AG09309 (cell line): ENCODE measurements at regions not wholly inside any gene's neighbourhood (a gene's known extent, or its start where the extent isn't known, plus 50 kb on each side); places are given as distances from the start of the nearest gene placed in this dataset.

Experiments
- DNase-seq: peaks from one replicate; pipeline ENCODE4 v3.0.0-alpha.2; 2010; ENCODE audit warnings: low read depth
- H3K4me3 ChIP-seq: 2 replicates; pipeline ENCODE4 v1.5.1; 2011; ENCODE audit warnings: mild to moderate bottlenecking, low read depth, low read length, moderate library complexity; ENCODE audit not compliant: control insufficient read depth
- TF ChIP-seq, protein P1 (sequence below): IDR thresholded peaks from 2 replicates; pipeline ENCODE4 v1.5.1; 2011; ENCODE audit warnings: mild to moderate bottlenecking, low read depth, low read length, inconsistent platforms; ENCODE audit not compliant: insufficient read depth, control insufficient read depth; ENCODE audit errors: missing control alignments

DNA sequence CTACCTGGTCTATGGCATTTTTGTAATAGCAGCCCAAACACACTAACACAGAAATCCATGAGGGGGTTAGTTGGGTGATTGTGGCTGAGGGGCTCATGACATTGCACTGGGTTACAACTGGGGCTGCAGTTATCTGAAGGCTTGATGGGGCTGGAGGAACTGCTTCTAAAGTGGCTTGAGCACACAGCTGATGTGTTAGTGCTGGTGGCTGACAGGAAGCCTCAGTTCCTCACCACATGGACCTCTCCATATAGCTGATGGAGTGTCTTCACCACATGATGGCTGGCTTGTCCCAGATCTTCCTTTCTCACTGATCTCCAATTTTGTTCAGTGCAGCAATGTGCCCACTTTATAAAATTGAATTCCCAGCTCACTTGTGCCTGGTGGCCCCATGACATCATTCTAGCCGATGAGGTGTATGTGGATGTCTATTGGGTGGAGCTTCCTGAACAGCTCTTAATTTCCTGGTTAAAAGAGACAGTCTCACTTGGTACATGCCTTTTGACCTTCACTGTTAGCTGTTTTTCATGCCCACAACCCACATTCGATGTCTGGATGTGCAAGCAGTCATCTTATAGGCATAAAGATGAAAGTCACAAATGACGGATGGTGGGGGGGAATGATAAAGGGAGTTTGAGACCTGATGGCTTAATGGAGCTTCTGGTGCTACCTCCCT, 166.9 kb upstream of the BMPER start:
- no peak for DNase-seq
- no peak overlapping the region for H3K4me3 ChIP-seq
- TF ChIP-seq, protein P1, sequence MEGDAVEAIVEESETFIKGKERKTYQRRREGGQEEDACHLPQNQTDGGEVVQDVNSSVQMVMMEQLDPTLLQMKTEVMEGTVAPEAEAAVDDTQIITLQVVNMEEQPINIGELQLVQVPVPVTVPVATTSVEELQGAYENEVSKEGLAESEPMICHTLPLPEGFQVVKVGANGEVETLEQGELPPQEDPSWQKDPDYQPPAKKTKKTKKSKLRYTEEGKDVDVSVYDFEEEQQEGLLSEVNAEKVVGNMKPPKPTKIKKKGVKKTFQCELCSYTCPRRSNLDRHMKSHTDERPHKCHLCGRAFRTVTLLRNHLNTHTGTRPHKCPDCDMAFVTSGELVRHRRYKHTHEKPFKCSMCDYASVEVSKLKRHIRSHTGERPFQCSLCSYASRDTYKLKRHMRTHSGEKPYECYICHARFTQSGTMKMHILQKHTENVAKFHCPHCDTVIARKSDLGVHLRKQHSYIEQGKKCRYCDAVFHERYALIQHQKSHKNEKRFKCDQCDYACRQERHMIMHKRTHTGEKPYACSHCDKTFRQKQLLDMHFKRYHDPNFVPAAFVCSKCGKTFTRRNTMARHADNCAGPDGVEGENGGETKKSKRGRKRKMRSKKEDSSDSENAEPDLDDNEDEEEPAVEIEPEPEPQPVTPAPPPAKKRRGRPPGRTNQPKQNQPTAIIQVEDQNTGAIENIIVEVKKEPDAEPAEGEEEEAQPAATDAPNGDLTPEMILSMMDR: no peak

DNA sequence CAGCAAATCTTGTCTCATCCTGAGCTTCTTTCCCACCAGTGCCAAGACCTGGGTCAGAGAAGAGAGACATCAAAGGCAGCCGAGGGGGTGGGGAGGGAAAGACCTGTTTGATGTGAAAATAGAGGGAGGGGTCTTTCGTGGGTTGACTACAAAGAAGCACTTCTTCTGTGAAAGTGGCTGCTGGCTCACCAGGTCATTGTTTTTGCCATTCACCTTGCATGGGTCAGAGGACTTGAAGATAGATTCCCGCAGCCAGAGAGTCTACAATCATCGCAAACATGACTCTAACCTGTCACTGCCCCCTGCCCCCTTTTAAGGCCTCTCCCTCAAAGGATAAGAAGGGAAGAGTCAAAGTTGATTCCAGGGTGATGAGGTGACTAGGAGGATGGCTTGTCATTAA, 166.1 kb upstream of the BMPER start:
- DNase-seq: no peak
- TF ChIP-seq, protein P1: no peak
- no peak overlapping the region for H3K4me3 ChIP-seq

DNA sequence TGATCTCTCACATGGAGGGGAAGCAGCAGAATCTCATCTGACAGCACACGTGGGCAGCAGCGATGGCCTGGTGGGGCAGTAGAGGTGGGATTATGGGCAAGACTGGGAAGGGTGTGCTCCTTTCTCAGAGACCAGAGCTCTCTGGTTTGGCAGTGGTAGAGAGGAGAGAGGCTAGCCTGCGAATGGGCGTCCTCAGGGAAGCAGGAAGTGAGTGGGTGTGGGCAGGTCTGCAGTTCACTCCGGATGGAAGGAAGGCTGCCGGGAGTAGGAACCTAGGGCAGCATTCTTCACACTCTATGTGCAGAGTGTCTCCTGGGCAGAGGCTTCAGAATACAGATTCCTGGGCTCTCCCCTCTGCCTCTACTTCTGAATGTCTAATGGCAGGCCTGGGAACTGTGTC, 162.8 kb upstream of the BMPER start:
- H3K4me3 ChIP-seq: no peak overlapping the region
- TF ChIP-seq, protein P1: no peak
- DNase-seq: no peak

DNA sequence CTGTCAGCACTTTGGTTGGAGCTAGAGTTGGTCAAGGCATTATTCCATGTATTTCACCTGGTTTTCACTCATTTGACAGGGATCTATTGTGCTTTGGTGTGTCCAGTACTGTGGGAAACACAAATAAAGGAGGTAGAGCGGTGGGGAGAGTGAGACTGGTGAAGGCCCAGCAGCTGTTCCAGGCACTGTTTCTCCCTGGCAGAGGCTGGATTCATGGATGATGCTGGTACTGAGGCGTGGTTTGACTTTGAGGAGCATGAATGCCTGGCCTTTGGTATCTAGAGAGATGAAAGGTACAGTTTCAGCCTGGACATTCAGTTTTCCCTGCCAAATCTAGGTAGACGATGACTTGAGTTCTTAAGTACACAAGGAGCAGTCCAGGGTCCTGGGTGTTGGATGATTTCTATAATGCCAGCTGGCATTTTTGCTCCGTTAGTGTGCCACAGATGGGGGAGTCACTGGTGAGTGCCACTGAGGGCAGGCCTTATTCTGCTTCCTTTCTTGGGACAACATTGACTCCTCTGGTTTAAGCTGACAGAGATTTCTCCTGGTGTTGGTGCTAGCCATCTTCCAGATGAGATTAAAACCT, 162.2 kb upstream of the BMPER start:
- DNase-seq: no peak
- TF ChIP-seq, protein P1: no peak
- H3K4me3 ChIP-seq: no peak overlapping the region

DNA sequence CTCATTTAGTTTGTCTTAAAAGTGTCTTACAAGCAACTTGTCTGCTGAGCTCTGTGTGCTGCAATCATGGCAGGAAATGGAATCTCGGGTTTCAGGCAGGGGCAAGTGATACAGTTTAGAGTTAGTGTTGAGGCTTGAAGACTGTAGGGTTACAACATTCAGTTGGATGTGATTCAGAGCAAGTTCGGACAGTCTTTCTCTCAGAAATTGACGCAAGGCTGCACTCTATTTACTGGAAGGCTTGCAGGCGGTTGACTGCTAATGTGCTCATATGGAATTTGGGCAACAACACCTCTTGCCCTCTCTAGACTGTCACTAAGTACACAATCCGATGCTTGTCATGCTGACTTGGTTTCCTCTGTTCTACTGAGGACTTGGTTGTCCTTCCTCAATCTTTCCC, 161.7 kb upstream of the BMPER start:
- peak; percentile 93 for DNase-seq
- TF ChIP-seq, protein P1: no peak
- H3K4me3 ChIP-seq: no peak overlapping the region

DNA sequence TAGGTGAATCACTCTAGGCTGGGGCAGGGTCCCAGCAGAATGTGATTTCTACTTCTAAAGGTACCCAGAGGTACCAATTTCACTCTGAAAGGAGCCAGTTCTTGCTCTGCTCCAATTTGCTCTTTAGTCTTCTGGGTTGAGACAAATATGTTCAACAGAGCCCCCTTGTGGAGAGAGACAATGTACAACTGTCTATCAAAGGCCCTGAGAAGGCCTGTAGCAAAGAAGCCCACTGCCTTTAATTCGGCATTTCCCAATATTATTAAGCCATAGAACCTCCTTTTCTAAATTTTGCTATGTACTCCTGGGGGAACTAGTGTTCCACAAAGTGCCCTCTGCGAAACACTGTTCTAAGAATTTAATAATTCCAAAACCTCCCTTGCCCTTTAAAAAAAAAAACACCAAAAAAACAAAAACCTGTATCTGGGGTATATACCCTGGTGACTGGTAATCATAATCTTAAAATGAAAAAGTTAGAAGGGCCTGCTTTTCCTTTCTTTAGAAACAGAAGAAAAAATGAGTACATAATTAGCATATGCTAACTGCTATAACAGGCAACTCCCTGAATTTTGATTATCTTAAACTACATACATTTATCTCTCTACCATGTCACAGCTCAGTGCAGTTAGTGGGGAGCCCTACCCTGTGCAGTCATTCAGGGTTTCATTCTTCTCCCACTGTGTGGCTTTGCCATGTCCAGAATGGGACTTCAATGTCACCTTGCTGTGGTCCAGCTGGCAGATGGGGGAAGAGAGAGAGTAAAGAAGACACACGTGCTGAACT, 160.9 kb upstream of the BMPER start:
- no peak for DNase-seq
- TF ChIP-seq, protein P1: peak; percentile 8
- H3K4me3 ChIP-seq: no peak overlapping the region
